ENCODE measurements at regions not wholly inside any gene's neighbourhood (a gene's known extent, or its start where the extent isn't known, plus 50 kb on each side); places are given as distances from the start of the nearest gene placed in this dataset.

DNA sequence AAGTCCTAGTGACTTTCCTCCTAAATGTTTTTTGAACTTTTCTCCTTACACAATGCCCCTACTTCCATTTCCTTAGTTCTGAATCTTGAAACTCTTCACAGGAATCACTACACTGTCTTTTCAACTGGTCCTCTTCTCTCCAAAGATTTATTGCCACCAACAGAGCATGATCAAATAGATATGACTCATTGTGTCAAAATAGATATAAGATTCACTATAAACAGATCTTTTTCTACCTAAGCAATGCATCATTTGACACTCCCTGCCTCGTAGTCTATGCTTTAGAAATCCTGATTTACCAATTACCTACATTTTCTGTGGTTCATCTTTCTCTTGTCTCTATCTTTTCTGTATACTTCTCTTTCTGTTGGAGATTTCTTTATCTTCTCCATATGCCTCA, 789.6 kb upstream of the SLIT2 start:
- TF ChIP-seq, protein P1, sequence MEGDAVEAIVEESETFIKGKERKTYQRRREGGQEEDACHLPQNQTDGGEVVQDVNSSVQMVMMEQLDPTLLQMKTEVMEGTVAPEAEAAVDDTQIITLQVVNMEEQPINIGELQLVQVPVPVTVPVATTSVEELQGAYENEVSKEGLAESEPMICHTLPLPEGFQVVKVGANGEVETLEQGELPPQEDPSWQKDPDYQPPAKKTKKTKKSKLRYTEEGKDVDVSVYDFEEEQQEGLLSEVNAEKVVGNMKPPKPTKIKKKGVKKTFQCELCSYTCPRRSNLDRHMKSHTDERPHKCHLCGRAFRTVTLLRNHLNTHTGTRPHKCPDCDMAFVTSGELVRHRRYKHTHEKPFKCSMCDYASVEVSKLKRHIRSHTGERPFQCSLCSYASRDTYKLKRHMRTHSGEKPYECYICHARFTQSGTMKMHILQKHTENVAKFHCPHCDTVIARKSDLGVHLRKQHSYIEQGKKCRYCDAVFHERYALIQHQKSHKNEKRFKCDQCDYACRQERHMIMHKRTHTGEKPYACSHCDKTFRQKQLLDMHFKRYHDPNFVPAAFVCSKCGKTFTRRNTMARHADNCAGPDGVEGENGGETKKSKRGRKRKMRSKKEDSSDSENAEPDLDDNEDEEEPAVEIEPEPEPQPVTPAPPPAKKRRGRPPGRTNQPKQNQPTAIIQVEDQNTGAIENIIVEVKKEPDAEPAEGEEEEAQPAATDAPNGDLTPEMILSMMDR (IDR thresholded peaks at IDR 0.05): no peak
- no peak for TF ChIP-seq POLR2A (IDR thresholded peaks at IDR 0.05)
